H1 (cell line): ENCODE measurements at regions not wholly inside any gene's neighbourhood (a gene's known extent, or its start where the extent isn't known, plus 50 kb on each side); places are given as distances from the start of the nearest gene placed in this dataset.

Source experiments
- CHD7 ChIP-seq: fragments of 300-600 bp; sonication (generic); IDR thresholded peaks from 2 replicates; pipeline ENCODE4 v1.7.1; 2012; ENCODE audit warnings: low read length, moderate library complexity, mild to moderate bottlenecking, inconsistent platforms; ENCODE audit not compliant: insufficient replicate concordance

- no peak for TF ChIP-seq CHD7
Measured at GRCh38 chr1:183711165-183711682, 58.1 kb upstream of the APOBEC4 start (continued).
